CD4-positive, alpha-beta T cell (primary cell): ENCODE measurements at regions not wholly inside any gene's neighbourhood (a gene's known extent, or its start where the extent isn't known, plus 50 kb on each side); places are given as distances from the start of the nearest gene placed in this dataset.

Source experiments
- ATAC-seq: fragments of 200-7000 bp; cut with Tn5 transposase; one replicate; pipeline ENCODE4 v1.10.0; 2022; ENCODE audit warnings: mild to moderate bottlenecking; ENCODE audit not compliant: poor library complexity
- CTCF ChIA-PET: fragments of 350-600 bp; sonication (Branson Sonifier 250); formaldehyde crosslinking; loops from one replicate; lab custom pipeline; 2021; ENCODE audit warnings: antibody characterized with exemption, inconsistent platforms; lab: Charles Lee
- POLR2A ChIA-PET: fragments of 350-600 bp; sonication (Branson Sonifier 250); formaldehyde crosslinking; loops from one replicate; lab custom pipeline; 2021; ENCODE audit warnings: antibody characterized with exemption, inconsistent platforms; lab: Charles Lee
- DNase-seq, 14 experiments: peaks; one replicate each; pipeline ENCODE4 v3.0.0-alpha.2; 2013 to 2020; ENCODE audit warnings: mixed read lengths in 2 of 14
- H3K27ac ChIP-seq, 2 donors: one replicate each; pipeline versions ENCODE4 v1.5.1 to v1.7.0; 2013; ENCODE audit warnings: low read length in 2 of 2, low read depth in 1 of 2, mild to moderate bottlenecking in 1 of 2
- H3K27me3 ChIP-seq, 2 experiments: 1 replicate in 1 of 2; 2 replicates in 1 of 2; pipeline versions ENCODE4 v1.6.1 to v1.7.0; 2013; ENCODE audit warnings: low read length in 2 of 2, control low read depth in 1 of 2, mild to moderate bottlenecking in 1 of 2, moderate library complexity in 1 of 2; ENCODE audit not compliant: insufficient read depth in 2 of 2, control insufficient read depth in 1 of 2
- H3K36me3 ChIP-seq: one replicate; pipeline ENCODE4 v1.6.1; 2013; ENCODE audit warnings: low read length, control low read depth; ENCODE audit not compliant: insufficient read depth
- H3K4me1 ChIP-seq: one replicate; pipeline ENCODE4 v1.6.1; 2013; ENCODE audit warnings: low read length, control low read depth; ENCODE audit not compliant: insufficient read depth
- H3K4me3 ChIP-seq: one replicate; pipeline ENCODE4 v1.5.1; 2013; ENCODE audit warnings: mild to moderate bottlenecking, low read length, moderate library complexity
- H3K9me3 ChIP-seq, 2 experiments: 1 replicate in 1 of 2; 2 replicates in 1 of 2; pipeline versions ENCODE4 v1.6.1 to v1.7.0; 2013; ENCODE audit warnings: low read length in 2 of 2, mild to moderate bottlenecking in 2 of 2, control low read depth in 1 of 2, moderate library complexity in 1 of 2; ENCODE audit not compliant: control insufficient read depth in 1 of 2, insufficient read depth in 1 of 2
- H3K27ac Mint-ChIP-seq: one replicate; pipeline ENCODE4 v1.8.0; 2020; ENCODE audit warnings: mixed read lengths
- H3K27me3 Mint-ChIP-seq: one replicate; pipeline ENCODE4 v1.8.0; 2021; ENCODE audit warnings: mixed read lengths
- H3K36me3 Mint-ChIP-seq: one replicate; pipeline ENCODE4 v1.8.0; 2021; ENCODE audit warnings: low read depth, mixed read lengths
- H3K4me1 Mint-ChIP-seq: one replicate; pipeline ENCODE4 v1.8.0; 2021; ENCODE audit warnings: low read depth, mixed read lengths
- H3K4me3 Mint-ChIP-seq: one replicate; pipeline ENCODE4 v1.8.0; 2020; ENCODE audit warnings: mild to moderate bottlenecking, mixed read lengths
- H3K9me3 Mint-ChIP-seq: one replicate; pipeline ENCODE4 v1.8.0; 2020; ENCODE audit warnings: mixed read lengths
- CTCF ChIP-seq: fragments of 200-600 bp; IDR thresholded peaks from one replicate; pipeline ENCODE4 v1.8.0; 2022; ENCODE audit warnings: antibody characterized with exemption, mild to moderate bottlenecking
- intact Hi-C, 2 experiments: fragments of 100-400 bp; cut with DNase I in 1 of 2; cut with micrococcal nuclease in 1 of 2; formaldehyde crosslinking; loops; one replicate each; pipeline versions ENCODE4 v1.15.1 to v1.9.0; 2023 to 2025; cut with DNase I, micrococcal nuclease

DNA sequence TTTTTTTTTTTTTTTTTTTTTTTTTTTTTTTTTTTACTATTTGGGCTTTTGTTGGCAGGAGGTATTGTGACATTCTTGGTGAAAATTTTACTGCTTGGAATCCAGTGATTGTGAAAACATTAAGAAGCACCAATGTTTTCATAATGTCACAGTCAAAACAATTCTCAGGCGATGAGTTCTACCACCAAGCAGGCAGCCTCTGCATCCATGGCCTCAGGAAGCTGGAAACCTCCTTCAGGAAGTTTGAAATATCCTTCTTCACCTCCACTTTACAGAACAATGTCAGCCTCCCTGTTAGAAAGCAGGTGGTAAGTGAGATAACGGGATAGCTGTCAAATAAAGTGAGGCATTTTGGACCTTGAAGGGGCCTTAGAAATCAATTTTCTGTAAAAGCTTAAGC is 98.3 kb downstream of the MEX3B start:
- Histone ChIP-seq H3K4me3 (no peak overlapping the region), H3K27ac (no peak overlapping the region), H3K27me3 (no peaks in the 10 kb centered on the region), H3K4me1 (no peaks in the 10 kb centered on the region), H3K36me3 (no peaks in the 10 kb centered on the region), H3K9me3 (no peaks in the 10 kb centered on the region)
- POLR2A ChIA-PET = no interaction called here
- TF ChIP-seq CTCF = no peak
- intact Hi-C loops = no loop called here
- Mint-ChIP-seq H3K36me3 (no peaks in the 10 kb centered on the region), H3K9me3 (no peaks in the 10 kb centered on the region), H3K4me1 (no peaks in the 10 kb centered on the region), H3K27me3 (no peaks in the 10 kb centered on the region), H3K27ac (no peak overlapping the region), H3K4me3 (no peak overlapping the region)
- ATAC-seq (no peak), DNase-seq (no peak)
- CTCF ChIA-PET = no interaction called here

GRCh38 chr15:81945014-81945615 is 100.7 kb downstream of the MEX3B start:
- H3K36me3 Mint-ChIP-seq = no peaks in the 10 kb centered on the region
- H3K9me3 Mint-ChIP-seq = peaks cover 2% of the 10 kb centered on the region
- no peaks in the 10 kb centered on the region for H3K27me3 ChIP-seq
- H3K9me3 ChIP-seq = peaks cover 0 to 4% of the 10 kb centered on the region in 2 experiments
- ChIA-PET CTCF (interaction anchor here (0.7 kb wide), 1 partner anchor 268 kb away, joined by 3 read pairs; no protein-coding TSS in a partner anchor), POLR2A (no interaction called here)
- H3K4me3 Mint-ChIP-seq = no peak overlapping the region
- intact Hi-C loops = no loop called here
- no peaks in the 10 kb centered on the region for H3K36me3 ChIP-seq
- no peak overlapping the region for H3K27ac Mint-ChIP-seq
- no peak overlapping the region for H3K4me3 ChIP-seq
- H3K27me3 Mint-ChIP-seq = no peaks in the 10 kb centered on the region
- DNase-seq (no peak), ATAC-seq (no peak)
- no peaks in the 10 kb centered on the region for H3K4me1 Mint-ChIP-seq
- no peak overlapping the region for H3K27ac ChIP-seq
- H3K4me1 ChIP-seq = no peaks in the 10 kb centered on the region
- TF ChIP-seq CTCF = no peak

DNA sequence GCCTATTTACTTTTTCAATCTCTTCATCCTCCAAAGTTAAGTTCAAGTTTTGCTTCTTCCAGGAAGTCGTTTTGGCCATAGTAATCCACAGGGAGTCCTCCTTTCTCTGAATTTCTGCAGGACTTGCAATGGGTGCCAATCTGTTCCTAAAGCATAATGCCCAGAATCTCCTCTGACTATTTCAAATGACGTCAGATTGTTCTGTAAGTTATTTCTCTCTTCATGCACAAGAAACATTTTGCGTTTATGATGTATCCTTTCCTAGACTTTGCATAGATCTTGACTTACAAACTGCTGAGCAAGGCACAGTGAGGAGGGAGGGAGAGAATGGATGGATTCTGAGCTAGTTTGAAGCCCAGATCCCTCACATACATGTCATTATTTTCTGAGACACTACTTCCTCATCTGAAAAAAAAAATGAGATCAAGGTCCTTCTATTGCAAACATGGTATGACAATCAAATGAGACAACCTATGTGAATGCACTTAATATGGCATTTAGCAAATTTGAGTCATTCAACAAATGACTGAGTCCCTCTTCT is 103.1 kb downstream of the MEX3B start:
- H3K36me3 Mint-ChIP-seq = no peaks in the 10 kb centered on the region
- TF ChIP-seq CTCF = no peak
- H3K27me3 Mint-ChIP-seq = peaks cover 9% of the 10 kb centered on the region
- no peak overlapping the region for H3K27ac Mint-ChIP-seq
- H3K27me3 ChIP-seq = peaks cover 0 to 4% of the 10 kb centered on the region in 2 experiments
- POLR2A ChIA-PET = no interaction called here
- intact Hi-C loops = no loop called here
- no peak for ATAC-seq
- no peak for DNase-seq
- H3K27ac ChIP-seq = no peak overlapping the region
- CTCF ChIA-PET = no interaction called here
- no peak overlapping the region for H3K4me3 Mint-ChIP-seq
- H3K36me3 ChIP-seq = no peaks in the 10 kb centered on the region
- H3K4me1 Mint-ChIP-seq = no peaks in the 10 kb centered on the region
- H3K4me3 ChIP-seq = no peak overlapping the region
- peaks cover 5% of the 10 kb centered on the region for H3K9me3 Mint-ChIP-seq
- no peaks in the 10 kb centered on the region for H3K4me1 ChIP-seq
- H3K9me3 ChIP-seq = peaks cover 0 to 11% of the 10 kb centered on the region in 2 experiments
